Fibroblast of mammary gland (primary cell): ENCODE measurements at regions not wholly inside any gene's neighbourhood (a gene's known extent, or its start where the extent isn't known, plus 50 kb on each side); places are given as distances from the start of the nearest gene placed in this dataset.

Experiments used
- DNase-seq: peaks from one replicate; pipeline ENCODE4 v3.0.0-alpha.2; 2010; ENCODE audit warnings: low read depth
- H3K4me3 ChIP-seq: 2 replicates; pipeline ENCODE4 v1.5.1; 2011; ENCODE audit warnings: low read depth, mild to moderate bottlenecking, low read length, moderate library complexity; ENCODE audit not compliant: control insufficient read depth
- TF ChIP-seq, protein P1 (sequence below): conservative IDR thresholded peaks from 2 replicates; pipeline ENCODE4 v1.5.1; 2011; ENCODE audit warnings: low read depth, low read length, inconsistent platforms; ENCODE audit not compliant: control insufficient read depth, insufficient read depth

DNA sequence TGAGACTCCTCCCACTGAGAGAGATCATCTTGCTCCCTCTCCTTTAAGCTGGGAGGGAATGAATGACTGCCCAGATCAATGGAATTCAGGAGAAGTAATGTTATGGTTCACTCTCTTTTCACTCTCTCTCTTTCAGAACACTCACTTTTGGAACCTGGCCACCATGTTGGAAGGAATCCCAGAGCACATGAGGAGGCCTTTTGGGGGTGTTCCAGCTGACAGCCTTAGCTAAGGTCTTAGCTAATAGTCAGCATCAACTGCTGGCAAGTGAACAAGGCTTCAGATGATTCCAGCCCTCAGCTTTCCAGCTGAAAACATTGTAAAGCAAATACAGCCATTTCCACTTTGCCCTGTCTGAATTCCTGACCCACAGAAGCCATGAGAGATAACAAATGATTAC lies 124.0 kb upstream of the CLNK start:
- no peak overlapping the region for H3K4me3 ChIP-seq
- TF ChIP-seq, protein P1, sequence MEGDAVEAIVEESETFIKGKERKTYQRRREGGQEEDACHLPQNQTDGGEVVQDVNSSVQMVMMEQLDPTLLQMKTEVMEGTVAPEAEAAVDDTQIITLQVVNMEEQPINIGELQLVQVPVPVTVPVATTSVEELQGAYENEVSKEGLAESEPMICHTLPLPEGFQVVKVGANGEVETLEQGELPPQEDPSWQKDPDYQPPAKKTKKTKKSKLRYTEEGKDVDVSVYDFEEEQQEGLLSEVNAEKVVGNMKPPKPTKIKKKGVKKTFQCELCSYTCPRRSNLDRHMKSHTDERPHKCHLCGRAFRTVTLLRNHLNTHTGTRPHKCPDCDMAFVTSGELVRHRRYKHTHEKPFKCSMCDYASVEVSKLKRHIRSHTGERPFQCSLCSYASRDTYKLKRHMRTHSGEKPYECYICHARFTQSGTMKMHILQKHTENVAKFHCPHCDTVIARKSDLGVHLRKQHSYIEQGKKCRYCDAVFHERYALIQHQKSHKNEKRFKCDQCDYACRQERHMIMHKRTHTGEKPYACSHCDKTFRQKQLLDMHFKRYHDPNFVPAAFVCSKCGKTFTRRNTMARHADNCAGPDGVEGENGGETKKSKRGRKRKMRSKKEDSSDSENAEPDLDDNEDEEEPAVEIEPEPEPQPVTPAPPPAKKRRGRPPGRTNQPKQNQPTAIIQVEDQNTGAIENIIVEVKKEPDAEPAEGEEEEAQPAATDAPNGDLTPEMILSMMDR: no peak
- DNase-seq: peak; percentile 79

DNA sequence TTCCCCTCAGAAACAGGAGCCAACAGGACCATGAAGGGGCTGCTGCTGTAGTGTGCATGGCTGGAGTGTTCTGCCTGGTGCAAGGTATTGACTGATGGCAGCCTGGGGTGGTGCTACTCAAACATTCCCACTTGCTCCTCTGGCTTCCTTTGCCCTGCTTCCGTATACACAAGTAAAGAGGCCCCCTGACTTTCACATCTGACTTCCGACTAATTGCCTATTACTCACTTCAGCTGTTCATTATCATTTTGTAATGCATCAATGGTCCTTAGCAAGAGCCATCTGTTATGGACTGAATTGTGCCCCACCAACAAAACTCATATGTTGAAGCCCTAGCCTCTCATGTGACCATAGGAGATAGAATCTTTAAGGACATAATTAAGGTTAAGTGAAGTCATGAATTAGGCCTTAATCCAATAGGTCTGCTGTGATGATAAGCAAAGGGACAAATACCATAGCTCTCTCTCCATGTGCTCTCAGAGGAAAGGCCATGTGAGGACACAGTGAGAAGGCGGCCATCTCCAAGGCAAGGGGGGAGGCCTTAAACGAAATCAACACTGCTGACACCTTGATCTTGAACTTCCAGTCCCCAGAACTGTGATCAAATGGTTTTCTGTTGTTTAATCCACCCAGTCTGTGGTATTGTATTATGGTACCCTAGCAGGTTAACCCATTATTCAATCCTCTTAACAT lies 122.5 kb upstream of the CLNK start:
- no peak for DNase-seq
- H3K4me3 ChIP-seq: no peak overlapping the region
- TF ChIP-seq, protein P1: no peak

DNA sequence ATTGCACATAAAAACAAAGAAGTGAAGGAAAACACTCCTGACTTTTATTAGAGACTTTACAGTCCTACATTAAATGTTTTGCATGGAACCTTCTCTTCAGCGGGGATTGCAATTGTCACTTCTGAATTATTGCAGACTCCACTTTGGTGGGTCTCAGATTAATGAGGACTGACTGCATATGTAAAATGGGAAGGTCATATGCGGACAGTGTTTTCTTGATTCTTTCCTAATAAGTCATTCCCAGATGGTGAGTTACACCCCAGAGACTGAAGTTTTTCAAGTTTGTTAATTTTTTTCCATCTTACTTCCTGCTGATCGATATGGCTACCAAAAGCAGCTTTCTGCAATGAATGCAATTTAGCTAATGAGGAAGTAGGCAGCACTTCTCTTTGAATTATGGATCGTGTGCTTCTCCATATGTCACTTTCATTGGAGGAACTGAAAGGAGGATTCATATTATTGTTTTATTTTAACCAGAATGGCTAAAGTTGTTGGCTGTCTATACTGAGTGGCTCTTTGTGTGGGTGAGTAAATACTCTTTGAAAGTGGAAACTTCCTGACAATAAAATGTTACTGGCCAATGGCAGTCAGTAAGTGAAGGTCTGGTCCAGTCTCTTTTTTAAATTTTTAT lies 119.3 kb upstream of the CLNK start:
- peak; percentile 6 for DNase-seq
- H3K4me3 ChIP-seq: no peak overlapping the region
- TF ChIP-seq, protein P1: no peak

DNA sequence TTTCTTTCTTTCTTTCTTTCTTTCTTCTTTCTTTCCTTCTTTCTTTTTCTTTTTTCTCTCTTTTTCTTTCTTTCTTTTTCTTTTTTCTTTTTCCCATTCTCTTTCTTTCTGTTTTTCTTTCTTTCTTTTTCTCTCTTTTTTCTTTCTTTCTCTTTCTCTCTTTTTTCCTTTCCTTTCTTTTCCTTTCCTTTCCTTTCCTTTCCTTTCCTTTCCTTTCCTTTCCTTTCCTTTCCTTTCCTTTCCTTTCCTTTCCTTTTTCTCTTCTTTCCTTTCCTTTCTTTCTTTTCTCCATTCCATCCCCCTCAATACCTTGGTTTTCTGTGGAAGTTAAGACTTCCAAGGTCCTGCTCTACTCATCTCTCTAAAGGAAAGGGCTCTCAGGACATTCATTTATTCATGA lies 102.8 kb upstream of the CLNK start:
- no peak overlapping the region for H3K4me3 ChIP-seq
- no peak for DNase-seq
- TF ChIP-seq, protein P1: no peak

DNA sequence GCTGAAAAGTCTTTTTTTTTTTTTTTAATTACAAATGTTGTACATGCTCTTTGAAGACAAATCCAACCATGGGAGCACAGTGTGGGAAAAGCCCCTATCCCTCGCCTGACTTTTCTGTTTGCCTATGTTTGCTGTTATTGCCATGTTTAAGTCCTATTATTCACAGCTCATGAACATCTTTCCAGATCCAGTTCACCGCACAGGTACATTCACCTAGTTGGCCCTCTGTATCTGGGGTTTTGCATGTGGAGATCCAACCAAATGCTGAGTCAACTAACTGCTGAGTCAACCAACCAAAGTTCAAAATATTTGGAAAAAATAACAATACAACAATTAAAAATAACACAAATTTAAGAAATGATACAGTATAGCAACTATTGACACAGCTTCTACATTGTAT lies 100.1 kb upstream of the CLNK start:
- H3K4me3 ChIP-seq: no peak overlapping the region
- TF ChIP-seq, protein P1: no peak
- no peak for DNase-seq

DNA sequence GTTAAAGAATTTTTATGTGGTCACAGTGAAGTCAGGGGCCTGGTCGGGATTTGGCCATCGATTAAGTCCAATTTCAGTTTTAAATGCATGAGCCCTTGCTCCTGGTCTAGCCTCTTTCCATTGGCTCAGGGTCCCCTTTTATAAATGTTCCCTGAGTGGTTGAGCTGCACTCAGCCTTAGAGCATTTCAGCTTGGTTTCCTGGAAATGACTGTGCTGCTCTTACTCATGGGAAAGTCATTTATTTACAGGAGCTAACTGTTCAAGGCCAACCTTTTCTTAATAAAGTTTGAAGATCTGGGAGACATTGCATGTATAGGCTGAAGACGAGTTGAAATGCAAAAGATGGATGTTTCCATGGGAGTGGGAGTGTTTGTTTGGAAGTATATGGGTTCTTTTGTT lies 98.8 kb upstream of the CLNK start:
- DNase-seq: peak; percentile 73

More for the DNA sequence above, 98.8 kb upstream of the CLNK start:
- no peak overlapping the region for H3K4me3 ChIP-seq
- TF ChIP-seq, protein P1: no peak
